NCI-H1694 treated with DMSO at 0.1 percent for 48 hours (cell line): ENCODE measurements at regions not wholly inside any gene's neighbourhood (a gene's known extent, or its start where the extent isn't known, plus 50 kb on each side); places are given as distances from the start of the nearest gene placed in this dataset.

ENCODE experiments used
- DNase-seq: peaks from one replicate; lab custom pipeline; 2025; lab: John Stamatoyannopoulos, UW

- no peak for DNase-seq
Measured at GRCh38 chr5:109945097-109945678, 255.5 kb downstream of the MAN2A1 start.

- DNase-seq = no peak
Measured at GRCh38 chr5:109945723-109946480, 256.2 kb downstream of the MAN2A1 start.

GRCh38 chr5:109946610-109947009 is 256.9 kb downstream of the MAN2A1 start:
- DNase-seq = no peak

- DNase-seq = no peak
Measured at GRCh38 chr5:109947667-109948066, 257.9 kb downstream of the MAN2A1 start.

- no peak for DNase-seq
Measured at GRCh38 chr5:109950634-109951033, 260.9 kb downstream of the MAN2A1 start.

- no peak for DNase-seq
Measured at GRCh38 chr5:109951348-109951747, 261.6 kb downstream of the MAN2A1 start.

GRCh38 chr5:109951758-109952157 is 262.0 kb downstream of the MAN2A1 start:
- DNase-seq = no peak

- DNase-seq = no peak
Measured at GRCh38 chr5:109953761-109954160, 264.0 kb downstream of the MAN2A1 start.

- no peak for DNase-seq
Measured at GRCh38 chr5:109956884-109957283, 267.2 kb downstream of the MAN2A1 start.

- DNase-seq = no peak
Measured at GRCh38 chr5:109958082-109958481, 268.4 kb downstream of the MAN2A1 start.

GRCh38 chr5:109959652-109960051 is 269.9 kb downstream of the MAN2A1 start:
- no peak for DNase-seq

- no peak for DNase-seq
Measured at GRCh38 chr5:109961751-109962150, 272.0 kb downstream of the MAN2A1 start.

- no peak for DNase-seq
Measured at GRCh38 chr5:109962882-109963603, 273.3 kb downstream of the MAN2A1 start.

- DNase-seq = no peak
Measured at GRCh38 chr5:109964136-109964535, 274.4 kb downstream of the MAN2A1 start.

- no peak for DNase-seq
Measured at GRCh38 chr5:109965634-109966033, 275.9 kb downstream of the MAN2A1 start.

GRCh38 chr5:109971968-109972367 is 282.2 kb downstream of the MAN2A1 start:
- DNase-seq = no peak

- DNase-seq = no peak
Measured at GRCh38 chr5:109981979-109982378, 292.3 kb downstream of the MAN2A1 start.

GRCh38 chr5:109982966-109983534 is 293.3 kb downstream of the MAN2A1 start:
- no peak for DNase-seq

GRCh38 chr5:109986726-109987125 is 297.0 kb downstream of the MAN2A1 start:
- no peak for DNase-seq

GRCh38 chr5:109987355-109987754 is 297.6 kb downstream of the MAN2A1 start:
- DNase-seq = no peak

- no peak for DNase-seq
Measured at GRCh38 chr5:109987970-109988369, 298.2 kb downstream of the MAN2A1 start.

- DNase-seq = no peak
Measured at GRCh38 chr5:109989161-109989560, 299.4 kb downstream of the MAN2A1 start.
